Esophagus squamous epithelium (tissue), 5 donors: ENCODE measurements at regions not wholly inside any gene's neighbourhood (a gene's known extent, or its start where the extent isn't known, plus 50 kb on each side); places are given as distances from the start of the nearest gene placed in this dataset.

Source experiments
- DNase-seq: peaks from one replicate; lab custom pipeline; 2025; lab: John Stamatoyannopoulos, UW
- H3K27ac ChIP-seq, 4 donors: fragments of 200-600 bp; sonication (generic); one replicate each; pipeline ENCODE4 v1.5.1; 2016 to 2019; ENCODE audit warnings: mild to moderate bottlenecking in 1 of 4
- H3K27me3 ChIP-seq, 4 donors: fragments of 200-600 bp; sonication (generic); 1 replicate in 3 of 4; 2 replicates in 1 of 4; pipeline versions ENCODE4 v1.5.1 to v1.6.0; 2017 to 2021; ENCODE audit warnings: antibody characterized with exemption in 1 of 4
- H3K36me3 ChIP-seq, 3 donors: fragments of 200-600 bp; sonication (generic); one replicate each; pipeline ENCODE4 v1.5.1; 2016 to 2019
- H3K4me1 ChIP-seq, 3 donors: fragments of 200-600 bp; sonication (generic); one replicate each; pipeline ENCODE4 v1.5.1; 2017 to 2019
- H3K4me3 ChIP-seq, 4 donors: fragments of 200-600 bp; sonication (generic); 1 replicate in 3 of 4; 2 replicates in 1 of 4; pipeline ENCODE4 v1.5.1; 2016 to 2019; ENCODE audit warnings: mild to moderate bottlenecking in 2 of 4, moderate library complexity in 1 of 4
- H3K9me3 ChIP-seq, 3 donors: fragments of 200-600 bp; sonication (generic); one replicate each; pipeline ENCODE4 v1.5.1; 2016 to 2019
- CTCF ChIP-seq, 6 experiments: fragments of 450-650 bp in 4 of 6; fragments of 200-600 bp in 2 of 6; sonication (generic) in 2 of 6; IDR thresholded peaks; one replicate each; pipeline ENCODE4 v1.5.1; 2016 to 2019; ENCODE audit warnings: antibody characterized with exemption in 6 of 6, mild to moderate bottlenecking in 4 of 6, moderate library complexity in 4 of 6
- POLR2A ChIP-seq, 4 donors: fragments of 450-650 bp; IDR thresholded peaks; one replicate each; pipeline ENCODE4 v1.6.1; 2017; ENCODE audit warnings: antibody characterized with exemption in 4 of 4, mild to moderate bottlenecking in 4 of 4, moderate library complexity in 3 of 4
- WGBS, 2 donors: methylation state at CpG; one replicate each; pipeline ENCODE4 v1.1.5; 2018; 5-methylcytosine and 5-hydroxymethylcytosine counted together
- intact Hi-C: fragments of 100-400 bp; cut with DNase I; formaldehyde crosslinking; loops from one replicate; pipeline ENCODE4 v1.15.0; 2022
- donor health status: DM: yes; HTN: yes; CAD: no.

GRCh38 chr9:11275158-11275695, 662.4 kb upstream of the PTPRD start:
- H3K4me3 ChIP-seq, result no peak overlapping the region
- DNase-seq, result no peak

GRCh38 chr9:11312966-11313365, 700.2 kb upstream of the PTPRD start:
- intact Hi-C loops, result no loop called here
- H3K27ac ChIP-seq, result no peak overlapping the region
- H3K27me3 ChIP-seq, result no peaks in the 10 kb centered on the region
- H3K9me3 ChIP-seq, result no peaks in the 10 kb centered on the region
- no peak overlapping the region for H3K4me3 ChIP-seq
- TF ChIP-seq POLR2A (IDR thresholded peaks at IDR 0.05) (no peak), CTCF (IDR thresholded peaks at IDR 0.05) (no peak)
- no peaks in the 10 kb centered on the region for H3K4me1 ChIP-seq
- WGBS, 2 donors, result 43 to 46% methylated on average over 2 of the region's 2 CpGs
- no peak for DNase-seq
- no peaks in the 10 kb centered on the region for H3K36me3 ChIP-seq

More at GRCh38 chr9:11275158-11275695, 662.4 kb upstream of the PTPRD start:
- intact Hi-C loops, result no loop called here
- Histone ChIP-seq H3K9me3 (no peaks in the 10 kb centered on the region), H3K36me3 (no peaks in the 10 kb centered on the region), H3K27me3 (no peaks in the 10 kb centered on the region), H3K4me1 (no peaks in the 10 kb centered on the region), H3K27ac (no peak overlapping the region)
- 37 to 46% methylated on average over 11 of the region's 11 CpGs for WGBS, 2 donors
- no peak for TF ChIP-seq CTCF (IDR thresholded peaks at IDR 0.05)
- TF ChIP-seq POLR2A (IDR thresholded peaks at IDR 0.05), result no peak

GRCh38 chr9:11318946-11319345, 706.1 kb upstream of the PTPRD start:
- no peaks in the 10 kb centered on the region for H3K4me1 ChIP-seq
- no peak overlapping the region for H3K27ac ChIP-seq
- H3K27me3 ChIP-seq, result no peaks in the 10 kb centered on the region
- no peaks in the 10 kb centered on the region for H3K36me3 ChIP-seq
- no peak overlapping the region for H3K4me3 ChIP-seq
- no peaks in the 10 kb centered on the region for H3K9me3 ChIP-seq
- intact Hi-C loops, result no loop called here
- TF ChIP-seq POLR2A (IDR thresholded peaks at IDR 0.05) (no peak), CTCF (IDR thresholded peaks at IDR 0.05) (no peak)
- 6 to 27% methylated on average over 1 of the region's 1 CpG for WGBS, 2 donors
- no peak for DNase-seq

- WGBS, 2 donors, result 10 to 21% methylated on average over 5 of the region's 5 CpGs
- TF ChIP-seq CTCF (IDR thresholded peaks at IDR 0.05) (peak in 1 of 6 experiments; percentile 5), POLR2A (IDR thresholded peaks at IDR 0.05) (no peak)
- Histone ChIP-seq H3K27ac (no peak overlapping the region), H3K36me3 (no peaks in the 10 kb centered on the region), H3K4me1 (no peaks in the 10 kb centered on the region), H3K4me3 (no peak overlapping the region), H3K9me3 (no peaks in the 10 kb centered on the region), H3K27me3 (no peaks in the 10 kb centered on the region)
- intact Hi-C loops, result no loop called here
- DNase-seq, result no peak
Observed at GRCh38 chr9:11319538-11319937, 706.7 kb upstream of the PTPRD start.

- no peak for DNase-seq
- Histone ChIP-seq H3K36me3 (no peaks in the 10 kb centered on the region), H3K9me3 (no peaks in the 10 kb centered on the region), H3K27me3 (no peaks in the 10 kb centered on the region), H3K4me1 (no peaks in the 10 kb centered on the region), H3K4me3 (no peak overlapping the region), H3K27ac (no peak overlapping the region)
- TF ChIP-seq CTCF (IDR thresholded peaks at IDR 0.05), result no peak
- no peak for TF ChIP-seq POLR2A (IDR thresholded peaks at IDR 0.05)
- intact Hi-C loops, result no loop called here
Observed at GRCh38 chr9:11320989-11321388, 708.2 kb upstream of the PTPRD start.
